ENCODE measurements at regions not wholly inside any gene's neighbourhood (a gene's known extent, or its start where the extent isn't known, plus 50 kb on each side); places are given as distances from the start of the nearest gene placed in this dataset.

DNA sequence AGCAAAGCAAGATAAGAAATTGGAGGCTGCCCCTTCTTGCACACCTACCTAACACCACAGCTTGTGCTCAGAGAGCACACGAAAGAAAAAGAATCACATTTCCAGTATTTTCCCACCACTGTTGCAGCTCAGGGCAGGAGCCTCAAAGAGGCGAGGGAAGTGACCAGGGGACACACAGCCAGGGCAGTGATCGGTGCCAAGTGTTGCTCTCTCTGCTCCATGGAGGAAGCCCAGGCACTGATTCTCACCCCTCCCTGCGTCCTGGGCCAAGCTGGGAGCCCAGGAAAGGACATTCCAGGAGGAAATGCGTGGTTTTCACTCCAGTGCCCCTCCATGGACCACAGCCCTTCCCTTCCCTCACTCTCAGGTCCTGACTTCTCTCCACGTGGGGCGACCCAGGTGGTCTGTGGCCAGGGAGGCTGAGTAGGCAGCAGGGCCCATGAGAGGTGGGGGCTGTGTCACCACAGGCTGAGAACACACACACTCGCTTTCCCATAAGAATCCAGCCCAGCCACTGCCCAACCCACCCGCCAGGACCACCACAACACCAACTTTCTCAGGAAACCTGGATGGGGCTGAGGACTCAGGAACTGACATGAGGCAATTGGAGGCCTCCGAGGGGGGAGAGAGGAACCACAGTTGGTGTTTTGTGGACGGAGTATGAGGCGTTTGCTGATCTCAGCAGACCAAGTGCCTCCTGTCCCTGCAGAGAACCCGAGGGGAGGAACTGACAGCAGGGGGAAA lies 81.7 kb upstream of the MAFB start:
- no peak for DNase-seq (ENCODE audit: low spot score)

DNA sequence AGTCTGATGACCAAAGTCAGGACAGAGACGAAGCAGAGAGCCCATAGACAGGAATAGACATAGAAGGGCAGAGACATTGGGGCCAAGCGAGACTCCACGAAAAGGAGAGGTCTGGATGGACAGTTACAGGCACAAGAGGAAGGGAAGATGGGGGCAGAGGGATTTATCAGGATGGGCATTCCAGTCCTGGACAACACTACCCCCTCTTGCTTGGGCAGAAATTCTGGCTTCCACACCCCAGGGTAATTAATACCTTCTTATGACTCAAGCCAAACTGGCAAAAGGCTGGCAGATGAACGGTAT lies 82.2 kb upstream of the MAFB start:
- DNase-seq (ENCODE audit: low spot score), result peak; percentile 35

DNA sequence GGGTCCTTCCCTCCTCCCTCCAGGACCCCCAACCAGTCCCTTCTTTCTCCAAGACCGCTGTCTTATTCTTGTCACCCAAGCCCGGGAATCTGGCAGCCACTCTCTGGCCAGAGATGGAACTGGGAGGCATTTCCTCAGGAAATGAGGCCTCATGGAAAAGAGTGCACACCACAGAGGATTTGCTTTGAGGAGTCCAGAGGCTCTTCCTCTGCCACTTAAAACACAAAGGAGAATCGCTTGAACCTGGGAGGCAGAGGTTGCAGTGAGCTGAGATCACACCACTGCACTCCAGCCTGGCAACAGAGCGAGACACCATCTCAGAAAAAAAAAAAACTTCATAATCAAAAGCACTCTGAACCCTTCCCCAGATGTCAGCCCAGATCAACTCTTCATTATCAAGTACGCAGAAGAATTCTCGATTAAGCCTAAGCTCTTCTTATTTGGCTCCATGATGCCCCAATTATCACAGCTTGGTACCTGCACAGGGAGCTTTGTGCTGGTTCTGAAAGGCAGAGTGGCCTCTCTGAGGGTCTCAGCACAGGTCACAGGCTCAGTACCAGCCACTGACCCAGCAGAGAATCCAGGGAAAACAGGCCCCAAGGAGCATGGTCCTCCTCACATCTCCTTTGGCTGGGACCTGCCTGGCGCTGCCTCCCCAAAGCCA lies 82.9 kb upstream of the MAFB start:
- DNase-seq (ENCODE audit: low spot score), result peak; percentile 23

DNA sequence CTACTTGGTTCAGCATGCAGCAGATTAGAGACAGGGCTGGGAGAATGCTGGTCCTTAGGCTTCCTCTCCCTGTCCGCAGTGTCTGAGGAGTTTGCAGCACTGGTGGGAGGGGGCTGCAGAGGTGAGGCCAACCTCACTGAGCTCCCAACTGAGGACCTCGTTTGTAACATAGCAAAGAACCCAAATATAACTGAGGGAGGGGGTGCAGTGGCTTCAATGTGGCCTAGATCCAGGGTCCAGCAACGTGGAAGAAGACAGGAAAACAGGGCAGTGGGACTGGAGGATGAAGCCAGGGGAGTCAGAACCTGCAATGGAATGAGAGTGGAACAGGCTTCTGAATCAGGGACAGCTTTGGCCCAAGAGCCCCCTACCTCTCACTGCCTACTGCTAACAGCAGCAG lies 84.3 kb upstream of the MAFB start:
- no peak for DNase-seq (ENCODE audit: low spot score)

DNA sequence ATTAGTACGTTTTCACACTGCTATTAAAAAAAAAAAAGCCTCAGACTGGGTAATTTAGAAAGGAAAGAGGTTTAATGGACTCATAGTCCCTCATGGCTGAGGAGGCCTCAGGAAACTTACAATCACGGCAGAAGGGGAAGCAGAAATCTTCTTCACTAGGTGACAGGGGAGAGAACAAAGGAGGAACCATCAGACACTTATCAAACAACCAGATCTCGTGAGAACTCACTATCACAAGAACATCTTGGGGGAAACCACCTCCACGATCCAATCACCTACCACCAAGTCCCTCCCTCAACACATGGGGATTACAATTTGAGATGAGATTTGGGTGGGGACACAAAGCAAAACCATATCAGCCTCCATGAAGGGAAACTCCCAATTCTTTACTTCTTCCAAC lies 85.2 kb upstream of the MAFB start:
- no peak for DNase-seq (ENCODE audit: low spot score)

DNA sequence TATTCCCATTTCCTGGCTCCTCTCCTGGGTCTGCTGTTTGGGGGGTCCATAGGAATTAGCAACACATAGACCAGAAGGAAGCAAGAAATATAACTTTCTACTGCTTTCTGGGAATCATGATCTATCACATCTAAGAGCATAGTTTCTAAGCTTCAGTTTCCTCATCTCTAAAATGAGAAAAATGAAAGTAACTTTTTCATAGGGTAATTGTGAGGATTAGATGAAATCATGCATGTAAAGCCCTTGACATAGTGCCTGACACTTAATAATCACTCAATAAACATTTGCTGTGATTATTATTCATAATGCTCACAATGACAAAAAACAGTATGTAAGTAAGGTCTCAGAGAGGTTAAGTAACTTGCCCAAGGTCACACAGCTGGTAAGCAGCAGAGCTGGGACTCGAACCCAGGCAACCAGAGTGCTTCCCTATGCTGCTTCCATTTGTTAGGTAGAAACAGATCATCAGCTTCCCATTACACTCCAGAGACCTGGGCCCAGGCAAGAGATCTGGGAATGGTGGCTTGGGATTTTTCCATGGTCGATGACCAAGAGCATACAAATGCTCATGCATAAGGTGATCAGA lies 86.6 kb upstream of the MAFB start:
- peak; percentile 21 for DNase-seq (ENCODE audit: low spot score)

DNA sequence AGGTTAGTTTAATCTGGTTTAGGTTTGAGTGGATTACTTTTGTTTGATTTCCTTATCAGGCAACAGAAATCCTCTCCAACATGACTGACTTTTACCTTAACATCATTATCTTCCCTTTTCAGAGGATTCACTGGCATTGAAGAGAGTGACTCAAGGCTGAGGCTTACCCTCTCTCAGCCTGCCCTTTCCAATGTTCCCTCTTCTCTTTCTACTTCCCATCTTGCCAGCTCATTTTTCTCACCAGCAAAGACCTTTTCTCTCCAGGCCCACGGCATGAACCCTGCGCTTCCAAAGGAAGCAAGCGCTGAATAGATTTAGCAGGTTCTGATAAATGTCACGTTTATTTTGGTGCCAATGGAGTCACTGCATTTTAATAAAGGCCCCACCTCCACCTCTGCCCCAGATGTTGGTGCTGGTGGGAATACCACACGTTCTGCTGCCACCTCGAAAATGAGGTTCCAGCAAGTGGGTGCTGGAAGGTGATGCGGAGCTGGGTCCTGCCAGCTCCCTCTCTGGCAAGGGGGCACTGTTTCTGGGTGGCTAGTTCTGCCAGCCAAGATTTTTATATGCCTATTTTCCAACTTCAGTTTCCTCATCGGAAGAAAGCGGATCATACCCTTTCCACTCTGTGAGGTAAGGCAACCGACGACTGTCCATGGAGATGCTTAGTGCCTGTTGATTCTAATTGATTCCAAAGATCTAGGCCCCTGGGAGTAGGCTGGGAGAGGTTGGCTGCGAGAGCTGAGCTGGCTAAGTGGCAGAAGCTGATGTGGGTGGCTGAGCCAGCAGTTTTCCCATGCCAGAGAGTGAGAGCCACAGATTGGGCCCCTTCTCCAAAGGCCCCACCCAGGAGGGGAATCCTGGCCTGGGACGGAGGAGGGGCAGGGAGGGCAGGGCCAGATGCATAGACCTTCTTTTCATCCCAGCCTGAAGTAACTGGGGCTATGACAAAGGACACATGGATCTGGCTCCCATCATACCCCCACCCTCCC lies 87.7 kb upstream of the MAFB start:
- DNase-seq (ENCODE audit: low spot score), result no peak

DNA sequence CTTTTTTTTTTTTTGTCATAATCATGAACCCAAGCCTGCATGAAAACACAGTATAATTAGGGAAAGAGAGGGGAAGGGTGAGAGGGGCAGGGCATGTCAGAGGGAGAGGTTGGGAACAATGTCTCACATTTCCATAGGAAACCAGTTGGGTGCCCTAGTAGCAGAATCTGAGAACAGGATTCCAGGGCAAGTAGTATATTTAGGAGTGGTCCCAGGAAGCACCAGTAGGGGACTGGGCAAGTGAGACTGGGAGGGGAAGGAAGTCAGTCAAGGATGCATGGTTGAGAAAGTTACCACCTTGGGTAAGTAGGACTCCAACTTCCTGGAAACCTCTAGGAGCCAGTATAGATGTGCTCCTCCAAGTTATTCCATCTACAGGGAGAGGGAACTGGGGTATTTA lies 88.6 kb upstream of the MAFB start:
- DNase-seq (ENCODE audit: low spot score), result no peak

DNA sequence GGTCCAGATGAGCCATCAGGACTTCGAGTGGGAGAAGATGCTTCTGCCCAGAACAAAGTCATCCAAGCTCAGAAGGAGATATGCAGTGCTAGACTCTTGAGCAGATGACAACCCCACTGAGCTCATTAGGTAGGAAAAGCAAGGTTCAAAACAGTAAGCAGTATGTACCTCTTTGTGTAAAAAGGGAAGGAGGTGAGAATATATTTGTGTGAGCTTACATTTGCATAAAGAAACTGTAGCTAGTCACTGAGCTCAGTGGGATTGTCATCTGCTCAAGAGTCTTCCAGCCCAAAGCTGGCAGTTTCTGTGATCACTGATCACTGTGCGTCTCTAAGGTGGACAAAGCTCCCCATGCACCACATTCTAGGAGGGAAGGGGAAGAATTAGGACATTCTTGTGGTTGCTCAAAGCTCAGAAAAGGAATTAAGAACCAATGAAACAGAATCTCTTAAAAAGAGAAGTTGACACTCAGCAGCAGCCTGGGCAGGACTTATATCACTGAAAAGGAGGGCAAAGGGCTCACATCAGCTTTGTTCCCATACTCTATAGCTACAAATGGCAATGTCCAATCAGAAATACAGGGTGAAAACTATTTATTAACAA lies 90.0 kb upstream of the MAFB start:
- no peak for DNase-seq (ENCODE audit: low spot score)

DNA sequence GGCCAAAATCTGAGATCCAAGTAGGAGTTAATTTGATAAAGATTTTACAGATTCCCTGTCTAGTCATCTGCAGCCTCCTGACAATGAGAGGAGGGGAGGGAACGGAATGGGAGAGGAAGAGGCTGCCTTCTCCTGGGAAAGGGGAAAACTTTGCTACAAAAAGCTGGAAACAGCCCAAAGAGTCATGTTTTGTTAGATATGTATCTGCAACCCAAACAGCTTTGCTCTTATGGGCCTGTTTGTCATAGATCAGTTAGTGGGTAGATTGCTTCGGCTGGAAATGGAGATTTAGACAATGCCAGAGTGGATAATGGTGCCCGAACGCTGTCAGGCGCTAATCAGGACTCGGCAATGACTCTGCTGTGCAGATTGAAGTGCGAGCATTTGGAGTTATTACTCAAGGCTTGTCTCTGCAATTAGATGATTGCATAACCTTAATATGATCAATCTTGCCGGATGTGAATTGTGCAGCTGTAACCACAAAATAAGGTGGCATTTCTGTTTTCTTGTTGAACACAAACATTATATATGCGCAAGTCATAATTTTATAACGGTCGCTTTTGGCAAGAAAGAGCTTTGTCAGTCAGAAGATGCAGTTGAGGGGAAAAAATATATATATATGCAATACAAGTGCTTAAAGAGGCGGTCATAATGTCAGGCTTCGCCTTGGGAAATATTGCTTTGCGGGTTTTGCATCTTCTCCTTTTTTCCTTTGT lies 92.4 kb upstream of the MAFB start:
- peak; percentile 11 for DNase-seq (ENCODE audit: low spot score)

DNA sequence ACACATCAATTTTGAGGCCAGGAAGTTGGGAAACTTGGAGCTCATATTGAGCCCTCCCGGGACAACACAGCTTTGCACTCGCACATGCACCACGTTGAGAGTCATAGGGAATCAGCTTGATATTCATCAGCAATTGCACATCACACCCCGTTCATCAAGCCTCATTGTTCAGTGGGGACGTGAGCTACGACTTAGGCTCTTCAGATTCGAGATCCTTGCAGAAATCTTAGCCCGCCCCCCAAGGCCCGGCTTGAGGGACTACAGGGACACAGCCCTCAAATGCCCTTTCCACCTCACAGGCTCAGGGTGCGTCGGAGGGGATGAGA lies 93.0 kb upstream of the MAFB start:
- DNase-seq (ENCODE audit: low spot score), result peak; percentile 41

DNA sequence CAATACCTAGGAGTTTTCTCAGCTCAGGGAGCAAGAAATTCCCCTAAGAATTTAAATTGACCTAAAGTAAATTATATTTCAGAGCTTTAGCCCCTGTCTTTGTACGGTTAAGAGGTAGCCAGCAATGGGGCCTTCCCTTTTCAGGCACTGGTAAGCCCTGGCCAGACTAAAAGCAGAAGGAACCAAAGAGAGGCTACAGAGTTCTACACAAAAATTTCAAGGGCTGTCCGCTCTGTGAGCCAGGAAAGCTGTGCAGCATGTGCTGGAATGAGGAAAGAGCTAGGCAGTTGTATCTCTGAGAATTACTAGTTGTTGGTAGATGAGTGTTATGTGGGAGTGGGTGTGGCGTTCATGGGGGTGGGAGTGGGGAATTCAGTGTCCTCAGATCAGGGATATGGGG lies 96.3 kb upstream of the MAFB start:
- DNase-seq (ENCODE audit: low spot score), result no peak

DNA sequence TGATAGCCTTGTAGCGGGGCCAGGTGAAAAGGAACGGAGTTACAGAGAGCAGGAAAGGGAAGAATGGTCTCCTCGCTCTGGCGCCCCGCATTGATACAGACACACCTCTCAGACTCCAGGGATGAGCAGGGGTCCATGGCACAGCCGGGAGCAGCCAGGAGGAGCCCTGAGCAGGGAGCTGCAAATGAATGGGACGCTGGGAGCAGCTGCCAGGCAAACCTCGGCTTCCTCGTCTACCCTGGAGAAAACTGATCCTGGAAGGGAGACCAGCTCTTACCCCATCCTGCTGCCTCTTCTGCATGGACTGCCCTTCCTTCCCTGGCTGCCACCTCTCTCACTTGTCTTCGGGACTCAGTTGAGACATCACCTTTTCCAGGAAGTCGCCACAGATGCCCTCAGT lies 97.3 kb upstream of the MAFB start:
- DNase-seq (ENCODE audit: low spot score), result no peak

DNA sequence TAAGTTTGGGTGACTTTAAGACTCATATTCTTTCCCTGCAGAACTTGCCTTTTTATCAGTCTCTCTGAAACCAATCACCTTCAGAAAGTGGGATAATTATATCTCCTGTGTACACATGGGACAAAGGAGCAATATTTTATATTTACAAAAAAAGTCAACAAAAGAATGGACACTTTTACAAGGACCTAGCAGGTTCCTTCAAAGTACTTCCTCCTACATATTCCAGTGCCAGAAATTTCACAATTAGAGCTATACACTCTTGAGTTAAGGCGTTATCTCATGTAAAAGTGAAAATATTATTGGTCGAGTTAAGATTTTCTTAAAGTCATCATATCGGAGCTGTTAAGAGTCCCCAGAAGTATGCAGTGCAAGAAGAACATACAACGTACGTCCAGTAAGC lies 98.9 kb upstream of the MAFB start:
- DNase-seq (ENCODE audit: low spot score), result no peak

DNA sequence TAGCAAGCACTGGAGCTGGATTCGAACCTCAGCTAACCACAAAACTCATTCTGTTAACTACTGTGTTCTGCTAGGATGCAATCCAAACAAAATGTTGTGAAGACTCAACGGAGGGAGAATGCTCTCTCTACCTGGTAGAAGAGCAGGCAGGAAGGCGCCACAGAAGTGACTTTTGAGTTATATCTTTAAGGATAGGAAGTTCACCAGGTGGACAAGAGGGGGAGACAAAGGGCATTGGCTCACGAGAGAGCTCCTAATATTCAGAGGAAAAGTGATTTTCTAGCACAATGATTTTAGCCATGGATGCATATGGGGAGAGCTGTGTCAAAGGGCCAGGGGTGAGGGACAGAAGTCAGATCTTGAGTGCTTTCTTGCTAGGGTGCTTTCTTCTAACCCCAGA lies 108.4 kb upstream of the MAFB start:
- no peak for DNase-seq (ENCODE audit: low spot score)

DNA sequence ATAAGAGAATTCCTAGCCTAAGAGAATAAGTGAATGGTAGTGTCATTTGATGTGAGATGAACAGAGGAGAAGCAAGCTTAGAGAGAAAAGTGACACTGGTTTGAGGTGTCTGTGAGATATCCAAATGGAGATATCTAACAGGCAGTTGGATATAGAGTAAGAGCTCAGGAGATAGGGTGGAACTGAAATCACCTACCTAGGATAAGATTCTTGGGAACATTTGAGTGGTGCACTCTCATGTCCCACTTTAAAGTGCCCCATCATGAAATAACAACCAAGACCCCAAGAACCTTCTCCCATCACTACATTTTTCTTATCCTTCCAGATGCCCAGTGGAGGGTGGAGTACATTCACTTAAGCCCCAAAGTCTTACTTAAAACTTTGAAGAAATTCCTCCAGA lies 109.0 kb upstream of the MAFB start:
- no peak for DNase-seq (ENCODE audit: low spot score)

DNA sequence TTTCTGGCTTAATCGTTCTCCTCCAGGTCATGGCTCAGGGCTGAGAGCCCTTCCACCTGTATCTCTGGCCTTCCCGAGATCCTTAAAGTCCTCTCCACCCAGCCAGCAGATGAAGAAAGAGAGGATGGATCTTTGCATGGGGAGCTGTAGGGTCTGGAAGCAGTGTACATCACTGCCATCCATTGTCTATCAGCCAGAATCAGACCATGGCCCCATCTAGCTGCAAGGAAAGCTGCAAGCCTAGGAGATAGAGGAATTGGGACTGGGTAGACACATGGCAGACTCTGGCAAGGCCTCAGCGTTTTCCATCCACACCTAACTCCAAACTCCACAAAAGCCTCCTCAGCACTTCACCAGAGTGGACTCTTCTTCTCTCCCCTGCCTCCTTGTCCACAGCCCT lies 113.8 kb upstream of the MAFB start:
- peak; percentile 15 for DNase-seq (ENCODE audit: low spot score)

DNA sequence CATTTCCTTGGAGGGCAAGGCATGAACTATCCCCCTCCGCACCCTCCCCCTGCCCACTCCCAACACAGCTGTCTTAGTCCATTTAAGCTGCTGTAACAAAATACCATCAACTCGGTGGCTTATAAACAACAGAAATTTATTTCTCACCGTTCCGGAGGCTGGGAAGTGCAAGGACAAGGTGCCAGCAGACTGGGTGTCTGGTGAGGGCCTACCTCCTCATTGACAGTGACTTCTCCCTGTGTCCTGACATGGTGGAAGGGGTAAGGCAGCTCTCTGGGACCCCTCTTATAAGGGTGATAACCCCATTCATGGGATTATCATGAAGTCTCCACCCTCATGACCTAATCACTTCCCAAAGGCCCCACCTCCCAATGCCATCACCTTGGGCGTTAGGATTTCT lies 114.3 kb upstream of the MAFB start:
- peak; percentile 16 for DNase-seq (ENCODE audit: low spot score)

DNA sequence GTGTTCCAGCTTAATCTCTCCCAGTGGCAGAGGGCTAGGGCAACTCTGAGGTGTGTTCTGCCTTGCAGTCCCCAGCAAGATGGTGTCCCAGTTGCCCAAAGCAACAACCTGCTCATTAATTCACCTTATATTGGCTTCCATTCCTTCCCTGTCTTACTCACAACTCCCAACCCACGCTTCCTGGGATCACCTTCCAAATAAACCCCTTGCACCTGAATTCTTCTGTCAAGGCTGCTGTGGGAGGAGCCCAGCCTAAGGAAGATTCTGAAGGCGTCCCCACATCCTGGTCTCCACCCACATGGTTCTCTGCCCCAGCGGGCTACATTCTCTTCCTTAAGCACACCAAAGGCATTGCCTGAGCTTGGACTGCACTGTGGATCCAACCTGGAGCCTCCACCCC lies 116.6 kb upstream of the MAFB start:
- no peak for DNase-seq (ENCODE audit: low spot score)

DNA sequence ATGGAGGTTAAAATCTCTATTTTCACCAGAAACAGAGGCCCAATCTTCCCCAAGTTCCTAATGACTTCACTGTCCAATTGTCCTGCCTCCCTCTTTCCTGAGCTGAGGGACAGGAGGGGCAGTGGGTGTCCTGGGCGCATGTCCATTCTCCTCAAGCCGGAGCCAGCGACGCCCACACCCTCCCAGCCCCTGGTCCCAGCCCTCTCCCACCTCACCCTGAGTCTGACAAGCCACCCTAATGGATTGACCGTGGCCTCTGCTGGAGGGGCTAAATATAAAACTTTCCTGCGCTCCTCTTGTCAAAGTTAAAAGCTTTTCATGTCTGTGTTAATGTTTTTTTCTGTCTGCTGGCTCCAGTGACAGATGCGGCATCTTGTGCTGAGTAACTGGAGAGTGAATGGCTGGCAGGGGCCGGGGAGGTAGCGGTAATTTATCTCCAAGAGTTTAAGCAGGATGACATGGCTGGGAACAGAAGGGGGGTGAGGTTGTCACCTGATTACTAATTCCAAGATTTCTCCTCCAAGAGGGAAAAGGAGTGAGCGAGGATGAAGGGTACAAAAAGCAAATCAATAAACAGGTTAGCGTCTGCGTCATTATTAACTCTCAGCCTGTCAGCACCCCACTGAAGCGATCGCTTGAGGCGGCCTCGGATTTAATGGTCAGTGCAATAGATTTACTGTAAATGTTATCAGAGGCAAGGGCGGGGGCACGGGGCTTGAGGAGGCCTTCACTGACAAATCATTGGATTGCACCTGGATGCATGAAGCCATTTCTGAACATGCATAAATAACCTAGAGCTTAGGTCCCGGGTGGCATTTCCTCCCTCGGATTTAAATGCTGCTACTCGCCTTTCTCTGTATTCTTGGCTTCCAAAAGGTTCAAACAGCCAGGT lies 118.1 kb upstream of the MAFB start:
- DNase-seq (ENCODE audit: low spot score), result peak; percentile 34

DNA sequence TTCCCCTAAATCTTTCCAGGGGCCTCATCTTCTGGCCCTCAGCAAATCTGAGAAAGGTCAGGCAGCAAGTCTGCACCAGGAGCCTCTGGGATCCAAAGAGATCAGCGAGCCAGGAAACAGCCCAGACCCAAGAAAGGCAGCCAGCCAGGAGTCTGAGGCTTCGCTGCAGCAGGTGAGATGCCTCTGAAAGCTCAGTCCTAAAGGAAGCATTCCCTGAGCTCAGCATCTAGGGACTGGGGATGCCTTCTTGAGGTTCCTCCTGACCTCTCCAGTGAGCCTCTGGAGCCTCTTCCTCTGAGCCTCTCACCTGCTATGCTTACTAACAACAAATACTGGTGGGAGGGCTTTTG lies 118.8 kb upstream of the MAFB start:
- DNase-seq (ENCODE audit: low spot score), result peak; percentile 41

Measured in ecto neural progenitor cell (in vitro differentiated cells).